GM19324 (cell line): ENCODE measurements at regions not wholly inside any gene's neighbourhood (a gene's known extent, or its start where the extent isn't known, plus 50 kb on each side); places are given as distances from the start of the nearest gene placed in this dataset.
"Not testable (repeated sequence)": the region's sequence is repeated elsewhere in the genome, so short reads cannot be mapped to it uniquely, and the experiment has no call there.

Source experiments
- ATAC-seq: cut with Tn5 transposase; IDR thresholded peaks from one replicate; pipeline ENCODE4 v1.9.1; 2021; ENCODE audit warnings: mild to moderate bottlenecking, moderate library complexity; ENCODE audit not compliant: unreplicated experiment, low FRiP score

- ATAC-seq, result no peak
These were observed 286.4 kb upstream of the PRKD1 start for GRCh38 chr14:30214014-30214413.

GRCh38 chr14:30214461-30215090, 286.9 kb upstream of the PRKD1 start:
- ATAC-seq, result no peak

GRCh38 chr14:30218907-30219306, 291.3 kb upstream of the PRKD1 start:
- no peak for ATAC-seq

GRCh38 chr14:30221546-30221945, 293.9 kb upstream of the PRKD1 start:
- no peak for ATAC-seq

- no peak for ATAC-seq
These were observed 295.7 kb upstream of the PRKD1 start for GRCh38 chr14:30223385-30223785.

- ATAC-seq, result no peak
These were observed 296.3 kb upstream of the PRKD1 start for GRCh38 chr14:30223966-30224365.

- no peak for ATAC-seq
These were observed 297.5 kb upstream of the PRKD1 start for GRCh38 chr14:30225176-30225575.

- ATAC-seq, result no peak
These were observed 299.8 kb upstream of the PRKD1 start for GRCh38 chr14:30227436-30227835.

GRCh38 chr14:30227876-30228275, 300.2 kb upstream of the PRKD1 start:
- no peak for ATAC-seq

GRCh38 chr14:30230719-30231118, 303.1 kb upstream of the PRKD1 start:
- no peak for ATAC-seq

GRCh38 chr14:30234966-30235365, 307.3 kb upstream of the PRKD1 start:
- no peak for ATAC-seq

GRCh38 chr14:30235485-30235884, 307.8 kb upstream of the PRKD1 start:
- no peak for ATAC-seq

GRCh38 chr14:30238936-30239335, 311.3 kb upstream of the PRKD1 start:
- ATAC-seq, result no peak

- ATAC-seq, result no peak
These were observed 312.4 kb upstream of the PRKD1 start for GRCh38 chr14:30240018-30240417.

GRCh38 chr14:30240685-30241084, 313.0 kb upstream of the PRKD1 start:
- no peak for ATAC-seq

- no peak for ATAC-seq
These were observed 315.1 kb upstream of the PRKD1 start for GRCh38 chr14:30242744-30243143.

- ATAC-seq, result no peak
These were observed 315.6 kb upstream of the PRKD1 start for GRCh38 chr14:30243207-30243606.

- ATAC-seq, result no peak
These were observed 315.2 kb upstream of the G2E3 start for GRCh38 chr14:30243805-30244204.

- not testable (repeated sequence) for ATAC-seq
These were observed 314.6 kb upstream of the G2E3 start for GRCh38 chr14:30244348-30244747.

GRCh38 chr14:30251017-30251416, 307.9 kb upstream of the G2E3 start:
- no peak for ATAC-seq

GRCh38 chr14:30251557-30252100, 307.3 kb upstream of the G2E3 start:
- no peak for ATAC-seq

GRCh38 chr14:30252151-30252550, 306.8 kb upstream of the G2E3 start:
- ATAC-seq, result no peak
